Breast epithelium (tissue), 4 donors: ENCODE measurements at regions not wholly inside any gene's neighbourhood (a gene's known extent, or its start where the extent isn't known, plus 50 kb on each side); places are given as distances from the start of the nearest gene placed in this dataset.

Experiments
- DNase-seq, 2 donors: peaks; one replicate each; pipeline ENCODE4 v3.0.0-alpha.2; 2019; ENCODE audit warnings: low spot score in 2 of 2
- H3K27ac ChIP-seq, 2 donors: fragments of 200-600 bp; sonication (generic) in 1 of 2; one replicate each; pipeline ENCODE4 v1.5.1; 2016 to 2019; ENCODE audit warnings: mild to moderate bottlenecking in 1 of 2
- H3K27me3 ChIP-seq, 2 donors: fragments of 200-600 bp; sonication (generic) in 1 of 2; one replicate each; pipeline versions ENCODE4 v1.5.1 to v1.6.0; 2017 to 2019; ENCODE audit warnings: control low read depth in 1 of 2, mild to moderate bottlenecking in 1 of 2
- H3K36me3 ChIP-seq: fragments of 200-600 bp; one replicate; pipeline ENCODE4 v1.5.1; 2019
- H3K4me1 ChIP-seq, 2 donors: fragments of 200-600 bp; sonication (generic); one replicate each; pipeline ENCODE4 v1.5.1; 2016 to 2019; ENCODE audit warnings: control low read depth in 1 of 2
- H3K4me3 ChIP-seq, 3 donors: fragments of 200-600 bp; sonication (generic); 1 replicate in 2 of 3; 2 replicates in 1 of 3; pipeline ENCODE4 v1.5.1; 2016 to 2019; ENCODE audit warnings: mild to moderate bottlenecking in 3 of 3, moderate library complexity in 2 of 3
- H3K9me3 ChIP-seq, 2 donors: fragments of 200-600 bp; sonication (generic) in 1 of 2; one replicate each; pipeline ENCODE4 v1.5.1; 2016 to 2019; ENCODE audit warnings: control low read depth in 1 of 2
- CTCF ChIP-seq, 3 donors: fragments of 450-650 bp; IDR thresholded peaks; one replicate each; pipeline ENCODE4 v1.5.1; 2016 to 2017; ENCODE audit warnings: antibody characterized with exemption in 3 of 3, mild to moderate bottlenecking in 3 of 3, moderate library complexity in 3 of 3
- POLR2A ChIP-seq: fragments of 450-650 bp; IDR thresholded peaks from one replicate; pipeline ENCODE4 v1.6.1; 2016; ENCODE audit warnings: antibody characterized with exemption, mild to moderate bottlenecking, moderate library complexity
- POLR2AphosphoS5 ChIP-seq, 3 donors: sonication (generic); formaldehyde crosslinking; IDR thresholded peaks; one replicate each; pipeline ENCODE4 v1.6.1; 2017; ENCODE audit warnings: antibody characterized with exemption in 3 of 3
- intact Hi-C: fragments of 100-400 bp; cut with DNase I; formaldehyde crosslinking; loops from one replicate; pipeline ENCODE4 v1.15.1; 2023; ENCODE audit warnings: low total_unique reads

- H3K27ac ChIP-seq: peak overlapping the region in 1 of 2 donors; percentile 28
- TF ChIP-seq POLR2AphosphoS5 (IDR thresholded peaks at IDR 0.05) (peak in 1 of 3 donors; percentile 68), CTCF (IDR thresholded peaks at IDR 0.05) (no peak)
- H3K27me3 ChIP-seq: no peaks in the 10 kb centered on the region
- H3K9me3 ChIP-seq: no peaks in the 10 kb centered on the region
- no peaks in the 10 kb centered on the region for H3K4me1 ChIP-seq
- intact Hi-C loops: no loop called here
- H3K36me3 ChIP-seq: no peaks in the 10 kb centered on the region
- no peak overlapping the region for H3K4me3 ChIP-seq
- no peak for DNase-seq
Measured at GRCh38 chr1:218711884-218712674, 366.9 kb downstream of the TGFB2 start.

DNA sequence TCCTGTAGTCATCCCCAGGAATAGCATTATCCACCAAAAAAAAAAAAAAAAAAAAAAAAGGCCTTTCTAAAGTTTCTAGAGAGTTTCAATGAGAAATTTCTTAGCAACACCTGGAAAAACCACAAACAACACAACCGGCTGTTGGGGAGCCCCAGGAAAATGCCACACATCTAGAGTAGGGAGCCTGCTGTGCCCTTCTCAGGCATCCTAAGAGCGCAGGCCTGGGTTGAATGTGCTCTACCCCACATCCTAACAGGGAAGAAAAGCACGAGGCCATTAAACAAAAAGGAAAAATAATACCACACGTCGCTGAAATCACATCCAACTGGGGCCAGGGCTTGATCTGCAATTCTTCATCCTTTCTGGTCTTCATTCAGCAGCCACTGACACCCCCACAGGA lies 367.5 kb downstream of the TGFB2 start:
- intact Hi-C loops: no loop called here
- H3K27ac ChIP-seq: no peak overlapping the region
- H3K36me3 ChIP-seq: no peaks in the 10 kb centered on the region
- H3K4me3 ChIP-seq: no peak overlapping the region
- H3K9me3 ChIP-seq: no peaks in the 10 kb centered on the region
- no peaks in the 10 kb centered on the region for H3K4me1 ChIP-seq
- H3K27me3 ChIP-seq: no peaks in the 10 kb centered on the region
- TF ChIP-seq POLR2AphosphoS5 (IDR thresholded peaks at IDR 0.05): no peak
- no peak for TF ChIP-seq POLR2A
- TF ChIP-seq CTCF (IDR thresholded peaks at IDR 0.05): no peak
- DNase-seq: no peak

DNA sequence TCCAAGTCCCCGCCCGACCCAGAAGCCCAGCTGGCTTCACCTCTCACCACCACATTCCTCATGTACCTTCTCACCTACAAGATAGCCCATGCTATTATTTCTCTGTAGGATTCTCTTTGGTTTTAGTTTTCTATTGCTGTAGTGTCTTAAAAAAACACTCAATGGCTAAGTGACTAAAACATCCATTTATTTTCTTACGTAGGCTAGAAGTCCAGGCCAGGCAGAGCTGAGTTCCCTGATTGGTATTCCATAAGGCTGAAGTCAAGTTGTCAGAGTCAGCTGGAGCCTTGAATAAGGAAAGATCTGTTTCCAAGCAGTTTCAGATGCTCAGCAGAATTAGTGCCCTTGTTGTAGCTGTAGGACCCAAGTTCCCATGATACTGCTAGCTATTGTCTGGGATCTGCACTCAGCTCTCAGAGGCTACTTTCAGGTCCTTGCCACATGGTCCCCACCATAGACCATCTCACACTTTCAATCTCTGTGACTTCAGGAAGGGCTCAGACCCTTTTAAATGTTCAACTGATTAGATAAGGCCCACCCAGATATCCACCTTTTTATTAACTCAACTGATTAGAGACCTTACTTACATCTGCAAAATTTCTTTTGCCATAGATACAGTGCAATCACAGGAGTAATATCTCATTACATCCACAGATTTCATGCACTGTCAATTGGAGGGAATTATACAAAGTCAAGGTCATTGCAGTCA lies 371.0 kb downstream of the TGFB2 start:
- intact Hi-C loops: no loop called here
- Histone ChIP-seq H3K27me3 (no peaks in the 10 kb centered on the region), H3K4me1 (no peaks in the 10 kb centered on the region), H3K4me3 (no peak overlapping the region), H3K36me3 (no peaks in the 10 kb centered on the region), H3K27ac (no peak overlapping the region), H3K9me3 (no peaks in the 10 kb centered on the region)
- no peak for DNase-seq
- TF ChIP-seq CTCF (IDR thresholded peaks at IDR 0.05) (no peak), POLR2AphosphoS5 (IDR thresholded peaks at IDR 0.05) (no peak), POLR2A (no peak)

- Histone ChIP-seq H3K27me3 (no peaks in the 10 kb centered on the region), H3K27ac (no peak overlapping the region), H3K9me3 (no peaks in the 10 kb centered on the region), H3K4me3 (no peak overlapping the region), H3K36me3 (no peaks in the 10 kb centered on the region), H3K4me1 (no peaks in the 10 kb centered on the region)
- intact Hi-C loops: no loop called here
- no peak for TF ChIP-seq CTCF (IDR thresholded peaks at IDR 0.05)
- TF ChIP-seq POLR2AphosphoS5 (IDR thresholded peaks at IDR 0.05): no peak
- no peak for TF ChIP-seq POLR2A
- no peak for DNase-seq
Measured at GRCh38 chr1:218717575-218717974, 372.4 kb downstream of the TGFB2 start.

DNA sequence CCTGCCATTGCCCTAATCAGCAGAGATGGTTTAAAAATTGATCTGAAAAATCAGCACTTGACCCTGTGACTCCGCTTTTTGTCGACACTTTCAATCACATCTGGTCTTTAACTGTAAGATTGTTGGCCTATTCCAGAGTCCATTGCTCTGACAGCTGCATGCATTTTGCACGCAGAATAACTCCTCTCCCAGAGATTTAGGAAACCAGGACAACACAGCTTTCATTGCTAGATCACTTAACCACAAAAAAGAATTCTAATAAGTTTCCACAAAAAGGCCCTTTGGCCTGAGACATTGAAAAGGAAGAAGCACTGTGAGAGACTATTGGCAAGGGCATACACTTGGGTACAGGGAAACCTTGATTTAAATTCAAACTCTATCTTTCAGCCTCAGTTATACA lies 373.1 kb downstream of the TGFB2 start:
- Histone ChIP-seq H3K4me1 (no peaks in the 10 kb centered on the region), H3K9me3 (no peaks in the 10 kb centered on the region), H3K27me3 (no peaks in the 10 kb centered on the region), H3K36me3 (no peaks in the 10 kb centered on the region), H3K4me3 (no peak overlapping the region), H3K27ac (no peak overlapping the region)
- no peak for DNase-seq
- intact Hi-C loops: no loop called here
- TF ChIP-seq POLR2AphosphoS5 (IDR thresholded peaks at IDR 0.05): no peak
- TF ChIP-seq CTCF (IDR thresholded peaks at IDR 0.05): no peak
- no peak for TF ChIP-seq POLR2A
